Fibroblast of peridontal ligament (primary cell): ENCODE measurements at regions not wholly inside any gene's neighbourhood (a gene's known extent, or its start where the extent isn't known, plus 50 kb on each side); places are given as distances from the start of the nearest gene placed in this dataset.

ENCODE experiments used
- DNase-seq: peaks from one replicate; pipeline ENCODE4 v3.0.0-alpha.2; 2010; ENCODE audit errors: extremely low read depth

DNA sequence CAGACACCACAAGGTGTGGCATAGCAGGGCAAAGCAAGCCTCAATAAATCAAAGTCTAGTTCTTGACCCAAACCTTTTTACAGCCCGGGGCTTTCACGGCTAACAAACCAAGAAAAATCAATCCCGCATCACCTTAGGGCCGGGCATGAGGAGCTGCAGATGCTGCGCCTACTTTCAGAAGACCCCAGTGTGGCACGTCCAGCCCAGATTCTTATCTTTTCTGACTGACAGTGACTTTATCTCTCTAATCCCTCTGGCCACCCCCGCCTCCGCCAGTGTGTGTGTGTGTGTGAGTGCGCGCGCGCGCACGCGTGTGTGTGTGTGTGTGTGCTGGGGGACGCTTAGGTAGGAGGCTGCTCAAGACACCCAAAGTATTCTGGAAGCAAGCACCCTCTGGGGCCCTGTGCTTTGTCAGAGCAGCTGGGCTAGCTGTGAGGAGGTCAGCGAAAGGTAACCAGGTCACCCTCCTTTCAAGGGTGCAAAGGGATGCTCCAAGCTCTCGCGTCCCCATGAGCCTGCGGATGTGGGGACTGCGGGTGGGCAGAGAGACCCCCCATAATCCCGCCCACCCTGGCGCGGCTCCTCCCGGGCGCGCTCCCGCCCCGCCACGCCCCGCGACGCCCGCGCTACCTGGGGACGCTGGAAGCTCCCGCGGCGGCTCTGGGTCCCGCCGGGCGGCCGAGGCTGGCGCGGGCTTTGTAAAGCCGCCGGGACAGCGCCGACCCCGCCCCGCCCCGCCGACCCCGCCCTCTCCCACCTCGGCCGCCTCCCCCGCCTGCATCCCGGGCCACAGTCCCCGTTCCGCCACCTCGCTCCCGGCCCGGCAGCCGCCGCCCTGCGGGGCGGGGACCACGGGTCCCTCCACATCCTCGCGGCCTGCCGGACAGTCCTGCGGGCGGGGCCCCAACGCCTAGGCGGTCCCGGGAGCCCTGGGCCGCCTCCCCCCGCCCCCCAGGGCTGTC is 57.1 kb upstream of the RHOBTB1 start:
- no peak for DNase-seq

DNA sequence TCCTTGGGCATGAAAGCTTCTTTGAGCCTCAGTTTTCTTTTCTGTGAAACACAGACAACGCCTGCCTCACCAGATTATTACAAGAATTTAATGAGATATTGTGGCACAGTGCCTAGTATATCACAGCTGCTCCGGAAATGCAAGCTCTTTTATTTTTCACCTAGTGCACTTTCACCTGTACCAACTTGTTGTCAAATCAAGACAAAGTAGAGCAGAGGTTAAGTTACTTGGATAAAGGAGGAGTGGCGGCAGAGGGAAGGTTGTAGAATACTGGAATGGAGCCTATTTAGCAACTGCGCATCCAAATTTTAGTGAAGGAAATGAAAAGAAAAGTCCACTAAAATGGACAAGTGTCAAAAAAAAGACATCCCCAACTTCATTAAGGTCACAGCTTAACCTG is 54.9 kb upstream of the RHOBTB1 start:
- no peak for DNase-seq

DNA sequence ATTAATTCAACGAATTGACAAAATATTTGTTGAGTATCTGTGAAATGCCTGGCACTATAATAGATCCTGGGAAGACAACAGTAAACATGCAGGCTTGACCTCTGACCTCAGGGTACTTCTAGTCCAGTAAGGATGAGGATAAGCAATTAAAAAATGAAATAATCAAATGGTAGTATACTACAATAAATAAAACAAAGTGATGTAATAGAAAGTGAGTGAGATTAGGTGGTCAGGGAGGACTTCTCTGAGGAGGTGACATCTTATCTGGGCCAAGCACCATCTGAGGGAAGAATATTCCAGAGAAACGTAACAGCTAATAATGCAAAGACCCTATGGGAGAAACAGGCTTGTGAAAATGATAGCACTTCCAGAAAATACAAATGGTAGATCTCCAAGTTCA is 50.1 kb upstream of the RHOBTB1 start:
- no peak for DNase-seq
